GM23248 (cell line): ENCODE measurements at regions not wholly inside any gene's neighbourhood (a gene's known extent, or its start where the extent isn't known, plus 50 kb on each side); places are given as distances from the start of the nearest gene placed in this dataset.

Source experiments
- DNase-seq: peaks from one replicate; pipeline ENCODE4 v3.0.0-alpha.2; 2015
- H2AFZ ChIP-seq: fragments of 200-600 bp; sonication (generic); 2 replicates; pipeline ENCODE4 v1.6.1; 2016; ENCODE audit warnings: antibody characterized with exemption
- H3F3A ChIP-seq: fragments of 200-600 bp; sonication (generic); 2 replicates; pipeline ENCODE4 v1.6.1; 2016; ENCODE audit warnings: mild to moderate bottlenecking, antibody characterized with exemption, mixed run types; ENCODE audit not compliant: insufficient read depth
- H3K27ac ChIP-seq: fragments of 200-600 bp; sonication (generic); 2 replicates; pipeline ENCODE4 v1.5.1; 2016; ENCODE audit warnings: mild to moderate bottlenecking
- H3K27me3 ChIP-seq: fragments of 200-600 bp; sonication (generic); replicated peaks from 2 replicates; pipeline ENCODE4 v1.6.1; 2016; ENCODE audit warnings: mild to moderate bottlenecking; ENCODE audit not compliant: insufficient read depth
- H3K36me3 ChIP-seq: fragments of 200-600 bp; sonication (generic); 2 replicates; pipeline ENCODE4 v1.6.1; 2016; ENCODE audit warnings: low read depth, mild to moderate bottlenecking
- H3K4me1 ChIP-seq: fragments of 200-600 bp; sonication (generic); 2 replicates; pipeline ENCODE4 v1.6.1; 2016; ENCODE audit warnings: mild to moderate bottlenecking; ENCODE audit not compliant: insufficient read depth
- H3K4me2 ChIP-seq: fragments of 200-600 bp; sonication (generic); one replicate; pipeline ENCODE4 v1.6.1; 2016; ENCODE audit warnings: mild to moderate bottlenecking; ENCODE audit not compliant: unreplicated experiment
- H3K4me3 ChIP-seq: fragments of 200-600 bp; sonication (generic); 2 replicates; pipeline ENCODE4 v1.5.1; 2016; ENCODE audit warnings: mild to moderate bottlenecking
- H3K79me2 ChIP-seq: fragments of 200-600 bp; sonication (generic); 2 replicates; pipeline ENCODE4 v1.6.1; 2016; ENCODE audit warnings: mild to moderate bottlenecking; ENCODE audit not compliant: insufficient read depth
- H3K9ac ChIP-seq: fragments of 200-600 bp; sonication (generic); 2 replicates; pipeline ENCODE4 v1.6.1; 2016; ENCODE audit warnings: mild to moderate bottlenecking
- H3K9me2 ChIP-seq: fragments of 200-600 bp; sonication (generic); 2 replicates; pipeline ENCODE4 v1.6.1; 2016; ENCODE audit warnings: mixed run types, mild to moderate bottlenecking, moderate library complexity; ENCODE audit not compliant: insufficient read depth
- H3K9me3 ChIP-seq: fragments of 200-600 bp; sonication (generic); one replicate; pipeline ENCODE4 v1.6.1; 2017; ENCODE audit warnings: low read depth
- H4K20me1 ChIP-seq: fragments of 200-600 bp; sonication (generic); 2 replicates; pipeline ENCODE4 v1.6.0; 2016; ENCODE audit not compliant: insufficient read depth
- EZH2 ChIP-seq: fragments of 200-600 bp; sonication (generic); IDR thresholded peaks from 2 replicates; pipeline ENCODE4 v1.6.1; 2018; ENCODE audit warnings: antibody characterized with exemption, mild to moderate bottlenecking; ENCODE audit not compliant: insufficient read depth, poor library complexity, severe bottlenecking
- EZH2phosphoT487 ChIP-seq: fragments of 200-600 bp; sonication (generic); IDR thresholded peaks from 2 replicates; pipeline ENCODE4 v1.6.1; 2018; ENCODE audit warnings: antibody characterized with exemption, moderate library complexity, mild to moderate bottlenecking, low read depth; ENCODE audit not compliant: insufficient read depth
- WGBS, 2 experiments: methylation state at CpG; one replicate each; pipeline ENCODE4 v1.1.6; 2015 to 2017; ENCODE audit warnings: low lambda C conversion rate in 2 of 2, low coverage in 1 of 2; ENCODE audit errors: missing lambda C conversion rate in 2 of 2; 5-methylcytosine and 5-hydroxymethylcytosine counted together
- in situ Hi-C: fragments of 300-500 bp; cut with MboI; formaldehyde crosslinking; loops from 2 replicates; pipeline ENCODE4 v1.15.0; 2020

DNA sequence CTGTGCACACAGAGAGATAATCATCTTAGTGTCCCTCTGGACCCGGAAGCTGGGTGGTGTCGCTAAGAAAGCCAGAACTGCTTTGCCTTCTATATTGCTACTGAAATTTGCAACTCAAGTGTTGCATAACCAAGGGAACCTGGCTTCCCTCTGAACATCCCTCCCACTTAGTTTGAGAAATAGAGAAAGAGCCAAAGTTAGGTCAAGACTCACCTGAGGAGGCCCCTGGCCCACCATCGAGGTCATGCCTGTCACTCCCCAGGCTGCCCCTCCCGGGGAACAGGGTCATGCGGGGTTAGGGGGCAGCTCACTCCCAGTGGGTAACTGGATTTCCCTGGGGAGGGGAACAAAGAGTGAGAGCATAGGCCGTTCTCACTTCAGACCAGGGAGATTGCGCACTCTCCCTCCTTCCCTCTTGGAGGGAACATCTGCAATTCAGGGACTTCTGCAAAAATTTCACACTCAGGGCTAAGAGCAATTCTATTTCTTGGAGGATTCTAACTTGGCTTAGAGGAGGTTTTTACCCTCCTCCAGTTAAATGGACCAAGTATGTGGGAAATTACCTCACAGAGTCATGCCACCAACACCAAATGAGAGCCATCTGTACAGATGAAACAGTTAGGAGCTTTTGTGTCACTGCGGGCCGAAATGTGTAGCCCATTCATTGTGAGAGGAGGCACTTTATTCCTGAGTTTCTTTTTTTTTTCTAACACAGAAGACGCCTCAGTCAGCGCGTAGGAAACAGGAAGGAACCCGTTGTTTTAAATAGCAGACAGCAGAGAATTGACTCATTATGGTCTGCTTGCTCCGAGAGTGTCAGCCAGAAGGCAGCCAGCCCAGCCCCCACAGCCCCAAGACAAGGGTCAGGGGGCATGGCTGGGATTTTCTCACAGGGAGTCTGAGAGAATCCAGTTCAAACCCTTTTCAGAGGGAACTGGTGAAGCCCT lies 221.3 kb downstream of the ARHGAP12 start:
- WGBS, 2 experiments = 2 to 3% methylated on average over 14 of the region's 14 CpGs
- Histone ChIP-seq H3K4me3 (peak overlapping the region; percentile 43), H3K9me3 (peaks cover 7% of the 10 kb centered on the region), H2AFZ (peak overlapping the region; percentile 63), H3K9me2 (no peaks in the 10 kb centered on the region), H3K27ac (peak overlapping the region; percentile 80), H3K27me3 (no peaks in the 10 kb centered on the region), H3K9ac (peak overlapping the region; percentile 47), H3K79me2 (no peaks in the 10 kb centered on the region), H3K4me2 (peak overlapping the region; percentile 69), H3K36me3 (no peaks in the 10 kb centered on the region), H3F3A (peaks cover 13% of the 10 kb centered on the region), H4K20me1 (no peaks in the 10 kb centered on the region), H3K4me1 (peaks cover 21% of the 10 kb centered on the region)
- in situ Hi-C loops = no loop called here
- peak; percentile 86 for DNase-seq
- TF ChIP-seq EZH2 (no peak), EZH2phosphoT487 (no peak)

DNA sequence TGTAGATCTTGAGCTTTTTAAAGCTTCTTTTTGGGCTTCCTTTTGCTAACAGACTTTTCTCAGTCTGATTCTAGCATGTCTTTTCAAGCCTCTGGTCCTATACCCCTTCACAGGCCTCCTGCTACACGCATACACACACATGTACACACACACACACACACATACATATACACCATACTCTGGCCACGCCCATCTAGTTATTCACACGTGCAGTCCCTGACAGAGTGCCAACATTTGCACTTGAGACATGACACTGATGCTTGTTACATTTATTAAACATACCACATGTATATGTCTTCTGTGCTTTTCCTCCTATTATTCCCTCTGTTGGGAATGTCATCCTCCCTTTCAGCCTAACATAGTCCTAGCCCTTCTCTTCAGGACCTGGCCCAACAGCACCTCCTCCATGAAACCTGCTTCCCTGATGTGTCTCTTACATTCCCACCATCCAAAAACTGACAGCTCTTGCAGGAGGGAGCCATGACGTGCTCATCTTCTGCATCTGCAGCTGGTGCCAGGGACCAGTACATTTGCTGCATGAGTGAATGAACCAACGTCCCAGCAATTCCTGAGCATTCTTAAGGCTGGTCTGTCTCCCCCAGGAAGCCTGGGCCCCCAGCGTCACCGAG lies 222.1 kb downstream of the ARHGAP12 start:
- Histone ChIP-seq H3F3A (peaks cover 13% of the 10 kb centered on the region), H3K9me2 (no peaks in the 10 kb centered on the region), H3K4me2 (peak overlapping the region; percentile 69), H3K36me3 (no peaks in the 10 kb centered on the region), H3K9ac (peak overlapping the region; percentile 47; the same call in 1 of the 2 replicates), H3K9me3 (peaks cover 7% of the 10 kb centered on the region), H3K79me2 (no peaks in the 10 kb centered on the region), H3K4me1 (peaks cover 21% of the 10 kb centered on the region), H4K20me1 (no peaks in the 10 kb centered on the region), H3K27me3 (no peaks in the 10 kb centered on the region), H3K4me3 (peak overlapping the region; percentile 43; the same call in 1 of the 2 replicates), H3K27ac (peak overlapping the region; percentile 80), H2AFZ (peak overlapping the region; percentile 63)
- in situ Hi-C loops = no loop called here
- TF ChIP-seq EZH2 (no peak), EZH2phosphoT487 (no peak)
- DNase-seq = peak; percentile 26
- 27 to 28% methylated on average over 7 of the region's 7 CpGs for WGBS, 2 experiments

DNA sequence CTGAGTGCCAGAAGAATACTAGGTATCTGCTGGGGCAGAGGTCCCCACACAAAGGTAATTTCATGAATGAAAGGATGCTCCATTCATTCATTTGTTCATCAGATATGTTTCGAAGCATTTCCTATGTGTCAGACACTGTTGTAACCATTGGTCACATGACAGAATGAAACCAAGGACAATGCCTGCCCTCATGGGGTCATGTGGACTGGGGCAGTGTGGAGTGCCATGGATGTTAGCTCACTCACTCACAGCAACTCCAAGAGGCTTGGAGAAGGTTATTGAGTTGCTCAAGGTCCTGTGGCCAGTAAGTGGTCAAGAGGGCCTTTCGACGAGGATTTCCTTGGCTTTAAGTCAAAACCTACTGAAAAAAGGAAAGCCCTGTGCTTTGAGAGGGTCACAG lies 223.5 kb downstream of the ARHGAP12 start:
- Histone ChIP-seq H2AFZ (no peak overlapping the region), H3K4me3 (no peak overlapping the region), H3K9me2 (no peaks in the 10 kb centered on the region), H3F3A (peaks cover 13% of the 10 kb centered on the region), H3K9me3 (no peaks in the 10 kb centered on the region), H3K4me1 (peaks cover 21% of the 10 kb centered on the region), H4K20me1 (no peaks in the 10 kb centered on the region), H3K9ac (no peak overlapping the region), H3K36me3 (no peaks in the 10 kb centered on the region), H3K27ac (no peak overlapping the region), H3K79me2 (no peaks in the 10 kb centered on the region), H3K27me3 (no peaks in the 10 kb centered on the region), H3K4me2 (no peak overlapping the region)
- in situ Hi-C loops = no loop called here
- TF ChIP-seq EZH2 = no peak
- no peak for TF ChIP-seq EZH2phosphoT487
- 89 to 93% methylated on average over 3 of the region's 3 CpGs for WGBS, 2 experiments
- no peak for DNase-seq

DNA sequence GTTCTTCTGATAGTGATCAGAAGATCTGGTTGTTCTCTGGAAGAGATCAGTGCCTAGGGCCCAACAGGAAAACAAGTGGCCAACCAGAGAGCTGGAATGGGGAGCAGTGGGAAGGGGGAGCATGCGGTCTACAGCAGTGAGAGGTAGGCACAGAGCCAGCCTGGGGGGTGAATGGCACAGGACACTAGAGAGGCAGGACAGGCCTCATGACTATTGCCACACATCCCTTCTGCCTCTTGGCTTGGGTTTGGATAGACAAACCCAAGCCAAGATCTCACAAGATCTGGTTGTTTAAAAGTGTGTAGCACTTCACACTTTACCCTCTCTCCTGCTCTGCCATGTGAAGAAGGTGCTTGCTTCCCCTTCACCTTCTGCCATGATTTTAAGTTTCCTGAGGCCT lies 224.4 kb downstream of the ARHGAP12 start:
- Histone ChIP-seq H3K4me3 (no peak overlapping the region), H3K4me2 (no peak overlapping the region), H3K27me3 (no peaks in the 10 kb centered on the region), H3K79me2 (no peaks in the 10 kb centered on the region), H3K4me1 (peaks cover 23% of the 10 kb centered on the region), H3K27ac (no peak overlapping the region), H2AFZ (no peak overlapping the region), H3K9me3 (no peaks in the 10 kb centered on the region), H4K20me1 (no peaks in the 10 kb centered on the region), H3K36me3 (no peaks in the 10 kb centered on the region), H3K9ac (no peak overlapping the region), H3K9me2 (no peaks in the 10 kb centered on the region), H3F3A (peaks cover 20% of the 10 kb centered on the region)
- DNase-seq = no peak
- WGBS, 2 experiments = 52 to 83% methylated on average over 1 of the region's 1 CpG
- in situ Hi-C loops = no loop called here
- TF ChIP-seq EZH2phosphoT487 (no peak), EZH2 (no peak)
